Mammary epithelial cell (primary cell): ENCODE measurements at regions not wholly inside any gene's neighbourhood (a gene's known extent, or its start where the extent isn't known, plus 50 kb on each side); places are given as distances from the start of the nearest gene placed in this dataset.

ENCODE experiments used
- EZH2 ChIP-seq: IDR thresholded peaks from 2 replicates; pipeline ENCODE4 v1.6.1; 2012; ENCODE audit warnings: low read length, inconsistent platforms, borderline replicate concordance
- TF ChIP-seq, protein P1 (sequence below), 2 donors: IDR thresholded peaks in 1 of 2; conservative IDR thresholded peaks in 1 of 2; 2 replicates each; pipeline ENCODE4 v1.5.1; 2011 to 2012; ENCODE audit warnings: inconsistent platforms in 2 of 2, low read length in 2 of 2, mild to moderate bottlenecking in 2 of 2, control low read depth in 1 of 2, low read depth in 1 of 2; ENCODE audit not compliant: insufficient read depth in 1 of 2; ENCODE audit errors: extremely low read depth in 1 of 2

DNA sequence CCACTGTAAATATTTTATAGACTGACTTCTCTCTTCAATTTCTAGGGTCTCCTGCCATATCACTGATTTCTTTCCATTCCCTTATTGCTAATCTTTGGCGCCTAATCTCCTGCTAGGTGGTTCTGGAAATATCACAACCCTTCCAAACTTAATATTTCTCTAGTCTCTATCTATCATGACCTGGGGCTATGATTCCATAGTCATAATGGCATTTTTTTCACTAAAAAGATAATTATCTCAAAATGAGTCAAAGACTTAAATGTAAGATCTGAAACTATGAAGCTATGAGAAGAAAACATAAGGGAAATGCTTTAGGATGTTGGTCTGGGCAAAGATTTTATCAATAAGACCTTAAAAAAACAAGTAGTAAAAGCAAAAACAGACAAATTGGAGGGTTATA is 74.2 kb downstream of the LEPR start:
- TF ChIP-seq, protein P1, sequence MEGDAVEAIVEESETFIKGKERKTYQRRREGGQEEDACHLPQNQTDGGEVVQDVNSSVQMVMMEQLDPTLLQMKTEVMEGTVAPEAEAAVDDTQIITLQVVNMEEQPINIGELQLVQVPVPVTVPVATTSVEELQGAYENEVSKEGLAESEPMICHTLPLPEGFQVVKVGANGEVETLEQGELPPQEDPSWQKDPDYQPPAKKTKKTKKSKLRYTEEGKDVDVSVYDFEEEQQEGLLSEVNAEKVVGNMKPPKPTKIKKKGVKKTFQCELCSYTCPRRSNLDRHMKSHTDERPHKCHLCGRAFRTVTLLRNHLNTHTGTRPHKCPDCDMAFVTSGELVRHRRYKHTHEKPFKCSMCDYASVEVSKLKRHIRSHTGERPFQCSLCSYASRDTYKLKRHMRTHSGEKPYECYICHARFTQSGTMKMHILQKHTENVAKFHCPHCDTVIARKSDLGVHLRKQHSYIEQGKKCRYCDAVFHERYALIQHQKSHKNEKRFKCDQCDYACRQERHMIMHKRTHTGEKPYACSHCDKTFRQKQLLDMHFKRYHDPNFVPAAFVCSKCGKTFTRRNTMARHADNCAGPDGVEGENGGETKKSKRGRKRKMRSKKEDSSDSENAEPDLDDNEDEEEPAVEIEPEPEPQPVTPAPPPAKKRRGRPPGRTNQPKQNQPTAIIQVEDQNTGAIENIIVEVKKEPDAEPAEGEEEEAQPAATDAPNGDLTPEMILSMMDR (conservative IDR thresholded peaks at IDR 0.05 in 1 of 2, IDR thresholded peaks at IDR 0.05 in 1 of 2; ENCODE audit: extremely low read depth in 1 of 2, insufficient read depth in 1 of 2, low read depth in 1 of 2, low read length in 2 of 2): no peak
- TF ChIP-seq EZH2: no peak
